SK-N-SH treated with all-trans-retinoic acid at 6 μM for 48 hours (cell line): ENCODE measurements at regions not wholly inside any gene's neighbourhood (a gene's known extent, or its start where the extent isn't known, plus 50 kb on each side); places are given as distances from the start of the nearest gene placed in this dataset.

Experiments used
- ATAC-seq: fragments of 200-7000 bp; cut with Tn5 transposase; 3 replicates; pipeline ENCODE4 v1.9.1; 2020; ENCODE audit warnings: mild to moderate bottlenecking, moderate library complexity
- ARNTL ChIP-seq: fragments of 450-650 bp; formaldehyde crosslinking; IDR thresholded peaks from 2 replicates; pipeline ENCODE4 v1.5.0; 2020; ENCODE audit warnings: low read depth, mild to moderate bottlenecking, moderate library complexity, borderline replicate concordance
- ESRRG ChIP-seq: fragments of 250-450 bp; sonication (Bioruptor Pico); IDR thresholded peaks from 2 replicates; pipeline ENCODE4 v1.6.1; 2021; ENCODE audit warnings: mild to moderate bottlenecking
- GLIS3 ChIP-seq: fragments of 250-450 bp; sonication (Bioruptor Pico); IDR thresholded peaks from 2 replicates; pipeline ENCODE4 v1.5.0; 2020; ENCODE audit warnings: mild to moderate bottlenecking, moderate library complexity
- OSR1 ChIP-seq: fragments of 250-450 bp; sonication (Bioruptor Pico); IDR thresholded peaks from 2 replicates; pipeline ENCODE4 v1.8.0; 2022; ENCODE audit warnings: moderate library complexity, mild to moderate bottlenecking, inconsistent platforms
- PPARA ChIP-seq: fragments of 250-450 bp; sonication (Bioruptor Pico); IDR thresholded peaks from 2 replicates; pipeline ENCODE4 v1.5.0; 2020; ENCODE audit warnings: mild to moderate bottlenecking, borderline replicate concordance
- RARB ChIP-seq: fragments of 250-450 bp; sonication (Bioruptor Pico); IDR thresholded peaks from 2 replicates; pipeline ENCODE4 v1.8.0; 2021; ENCODE audit warnings: mild to moderate bottlenecking, moderate library complexity
- SNAI2 ChIP-seq: fragments of 250-450 bp; sonication (Bioruptor Pico); IDR thresholded peaks from 2 replicates; pipeline ENCODE4 v1.5.0; 2020; ENCODE audit warnings: mild to moderate bottlenecking, moderate library complexity
- TCF4 ChIP-seq: fragments of 250-450 bp; sonication (Bioruptor Pico); IDR thresholded peaks from 2 replicates; pipeline ENCODE4 v1.8.0; 2021; ENCODE audit warnings: mild to moderate bottlenecking, moderate library complexity, borderline replicate concordance
- ZC3H10 ChIP-seq: fragments of 250-450 bp; sonication (Bioruptor Pico); IDR thresholded peaks from 2 replicates; pipeline ENCODE4 v1.5.1; 2021; ENCODE audit warnings: mild to moderate bottlenecking, moderate library complexity
- ZFP3 ChIP-seq: fragments of 250-450 bp; sonication (Bioruptor Pico); IDR thresholded peaks from 2 replicates; pipeline ENCODE4 v1.5.0; 2020; ENCODE audit warnings: mild to moderate bottlenecking, moderate library complexity
- ZFP30 ChIP-seq: fragments of 450-650 bp; formaldehyde crosslinking; IDR thresholded peaks from 2 replicates; pipeline ENCODE4 v1.5.0; 2022; ENCODE audit warnings: mild to moderate bottlenecking, moderate library complexity
- ZNF565 ChIP-seq: fragments of 450-650 bp; formaldehyde crosslinking; conservative IDR thresholded peaks from 2 replicates; pipeline ENCODE4 v1.5.0; 2020; ENCODE audit warnings: low read depth, mild to moderate bottlenecking, moderate library complexity
- ZNF70 ChIP-seq: fragments of 450-650 bp; formaldehyde crosslinking; IDR thresholded peaks from 2 replicates; pipeline ENCODE4 v1.5.0; 2020; ENCODE audit warnings: mild to moderate bottlenecking, moderate library complexity
- ZNF8 ChIP-seq: fragments of 450-650 bp; formaldehyde crosslinking; IDR thresholded peaks from 2 replicates; pipeline ENCODE4 v1.5.0; 2020; ENCODE audit warnings: mild to moderate bottlenecking, moderate library complexity
- TF ChIP-seq, protein P1 (sequence below): fragments of 250-450 bp; sonication (Bioruptor Pico); IDR thresholded peaks from 2 replicates; pipeline ENCODE4 v1.5.1; 2021; ENCODE audit warnings: mild to moderate bottlenecking, moderate library complexity
- TF ChIP-seq, protein P2 (sequence below): fragments of 250-450 bp; sonication (Bioruptor Pico); IDR thresholded peaks from 2 replicates; pipeline ENCODE4 v1.5.0; 2020; ENCODE audit warnings: mild to moderate bottlenecking, moderate library complexity
- TF ChIP-seq, protein P3 (sequence below): fragments of 250-450 bp; sonication (Bioruptor Pico); IDR thresholded peaks from 2 replicates; pipeline ENCODE4 v1.5.1; 2020; ENCODE audit warnings: low read depth, mild to moderate bottlenecking, moderate library complexity
- TF ChIP-seq, protein P4 (sequence below): fragments of 250-450 bp; sonication (Bioruptor Pico); IDR thresholded peaks from 2 replicates; pipeline ENCODE4 v1.8.0; 2021; ENCODE audit warnings: low read depth, mild to moderate bottlenecking, moderate library complexity, borderline replicate concordance
- TF ChIP-seq, protein P5 (sequence below): fragments of 250-450 bp; sonication (Bioruptor Pico); IDR thresholded peaks from 2 replicates; pipeline ENCODE4 v1.8.0; 2020; ENCODE audit warnings: mild to moderate bottlenecking, moderate library complexity, borderline replicate concordance

DNA sequence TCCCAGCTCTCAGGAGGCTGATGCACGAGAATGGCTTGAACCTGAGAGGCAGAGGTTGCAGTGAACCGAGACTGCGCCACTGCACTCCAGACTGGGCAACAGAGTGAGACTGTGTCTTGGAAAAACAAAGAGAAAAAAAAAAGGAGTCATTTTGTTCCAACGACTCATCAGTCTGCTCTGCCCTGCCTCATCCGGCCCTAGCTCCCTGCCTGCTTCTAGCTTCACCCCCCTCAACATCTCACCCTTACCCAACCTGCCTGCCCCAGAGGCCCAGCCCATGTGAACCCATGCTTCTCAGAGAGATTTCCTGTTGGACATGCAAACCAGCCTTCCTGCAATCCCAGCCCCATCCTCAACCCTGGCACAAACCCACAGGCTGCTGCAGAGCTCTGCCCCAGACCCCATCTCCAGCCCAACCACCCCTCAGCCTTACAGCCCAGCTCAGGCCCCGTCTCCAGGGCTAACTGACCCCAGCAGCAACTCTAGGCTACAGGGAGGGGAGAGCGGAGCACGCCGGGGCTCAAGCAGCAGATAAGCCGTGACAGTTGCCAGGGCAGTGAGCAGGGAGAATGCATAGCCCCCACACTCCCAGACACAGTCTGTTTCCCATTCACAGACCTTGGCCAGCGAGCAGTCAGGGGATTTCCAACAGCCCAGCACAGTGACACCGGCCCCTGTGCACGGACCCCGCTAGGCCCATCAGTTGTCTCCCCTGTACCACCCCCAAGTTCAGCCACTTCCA is 86.0 kb upstream of the KCTD7 start:
- ATAC-seq: peak; percentile 64
- TF ChIP-seq, protein P1, sequence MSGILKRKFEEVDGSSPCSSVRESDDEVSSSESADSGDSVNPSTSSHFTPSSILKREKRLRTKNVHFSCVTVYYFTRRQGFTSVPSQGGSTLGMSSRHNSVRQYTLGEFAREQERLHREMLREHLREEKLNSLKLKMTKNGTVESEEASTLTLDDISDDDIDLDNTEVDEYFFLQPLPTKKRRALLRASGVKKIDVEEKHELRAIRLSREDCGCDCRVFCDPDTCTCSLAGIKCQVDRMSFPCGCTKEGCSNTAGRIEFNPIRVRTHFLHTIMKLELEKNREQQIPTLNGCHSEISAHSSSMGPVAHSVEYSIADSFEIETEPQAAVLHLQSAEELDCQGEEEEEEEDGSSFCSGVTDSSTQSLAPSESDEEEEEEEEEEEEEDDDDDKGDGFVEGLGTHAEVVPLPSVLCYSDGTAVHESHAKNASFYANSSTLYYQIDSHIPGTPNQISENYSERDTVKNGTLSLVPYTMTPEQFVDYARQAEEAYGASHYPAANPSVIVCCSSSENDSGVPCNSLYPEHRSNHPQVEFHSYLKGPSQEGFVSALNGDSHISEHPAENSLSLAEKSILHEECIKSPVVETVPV (CRISPR knock-in tag): no peak
- TF ChIP-seq, protein P2, sequence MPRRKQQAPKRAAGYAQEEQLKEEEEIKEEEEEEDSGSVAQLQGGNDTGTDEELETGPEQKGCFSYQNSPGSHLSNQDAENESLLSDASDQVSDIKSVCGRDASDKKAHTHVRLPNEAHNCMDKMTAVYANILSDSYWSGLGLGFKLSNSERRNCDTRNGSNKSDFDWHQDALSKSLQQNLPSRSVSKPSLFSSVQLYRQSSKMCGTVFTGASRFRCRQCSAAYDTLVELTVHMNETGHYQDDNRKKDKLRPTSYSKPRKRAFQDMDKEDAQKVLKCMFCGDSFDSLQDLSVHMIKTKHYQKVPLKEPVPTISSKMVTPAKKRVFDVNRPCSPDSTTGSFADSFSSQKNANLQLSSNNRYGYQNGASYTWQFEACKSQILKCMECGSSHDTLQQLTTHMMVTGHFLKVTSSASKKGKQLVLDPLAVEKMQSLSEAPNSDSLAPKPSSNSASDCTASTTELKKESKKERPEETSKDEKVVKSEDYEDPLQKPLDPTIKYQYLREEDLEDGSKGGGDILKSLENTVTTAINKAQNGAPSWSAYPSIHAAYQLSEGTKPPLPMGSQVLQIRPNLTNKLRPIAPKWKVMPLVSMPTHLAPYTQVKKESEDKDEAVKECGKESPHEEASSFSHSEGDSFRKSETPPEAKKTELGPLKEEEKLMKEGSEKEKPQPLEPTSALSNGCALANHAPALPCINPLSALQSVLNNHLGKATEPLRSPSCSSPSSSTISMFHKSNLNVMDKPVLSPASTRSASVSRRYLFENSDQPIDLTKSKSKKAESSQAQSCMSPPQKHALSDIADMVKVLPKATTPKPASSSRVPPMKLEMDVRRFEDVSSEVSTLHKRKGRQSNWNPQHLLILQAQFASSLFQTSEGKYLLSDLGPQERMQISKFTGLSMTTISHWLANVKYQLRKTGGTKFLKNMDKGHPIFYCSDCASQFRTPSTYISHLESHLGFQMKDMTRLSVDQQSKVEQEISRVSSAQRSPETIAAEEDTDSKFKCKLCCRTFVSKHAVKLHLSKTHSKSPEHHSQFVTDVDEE: no peak
- TF ChIP-seq ZC3H10: no peak
- TF ChIP-seq ZNF70 (CRISPR knock-in tag): no peak
- TF ChIP-seq ZNF565 (CRISPR knock-in tag): no peak
- TF ChIP-seq ZFP3 (CRISPR knock-in tag): no peak
- TF ChIP-seq TCF4 (CRISPR knock-in tag): no peak
- no peak for TF ChIP-seq ARNTL (CRISPR knock-in tag)
- TF ChIP-seq, protein P3, sequence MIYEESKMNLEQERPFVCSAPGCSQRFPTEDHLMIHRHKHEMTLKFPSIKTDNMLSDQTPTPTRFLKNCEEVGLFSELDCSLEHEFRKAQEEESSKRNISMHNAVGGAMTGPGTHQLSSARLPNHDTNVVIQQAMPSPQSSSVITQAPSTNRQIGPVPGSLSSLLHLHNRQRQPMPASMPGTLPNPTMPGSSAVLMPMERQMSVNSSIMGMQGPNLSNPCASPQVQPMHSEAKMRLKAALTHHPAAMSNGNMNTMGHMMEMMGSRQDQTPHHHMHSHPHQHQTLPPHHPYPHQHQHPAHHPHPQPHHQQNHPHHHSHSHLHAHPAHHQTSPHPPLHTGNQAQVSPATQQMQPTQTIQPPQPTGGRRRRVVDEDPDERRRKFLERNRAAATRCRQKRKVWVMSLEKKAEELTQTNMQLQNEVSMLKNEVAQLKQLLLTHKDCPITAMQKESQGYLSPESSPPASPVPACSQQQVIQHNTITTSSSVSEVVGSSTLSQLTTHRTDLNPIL: no peak
- TF ChIP-seq ESRRG (CRISPR knock-in tag): no peak
- no peak for TF ChIP-seq ZNF8 (CRISPR knock-in tag)
- TF ChIP-seq GLIS3 (CRISPR knock-in tag): no peak
- TF ChIP-seq, protein P4, sequence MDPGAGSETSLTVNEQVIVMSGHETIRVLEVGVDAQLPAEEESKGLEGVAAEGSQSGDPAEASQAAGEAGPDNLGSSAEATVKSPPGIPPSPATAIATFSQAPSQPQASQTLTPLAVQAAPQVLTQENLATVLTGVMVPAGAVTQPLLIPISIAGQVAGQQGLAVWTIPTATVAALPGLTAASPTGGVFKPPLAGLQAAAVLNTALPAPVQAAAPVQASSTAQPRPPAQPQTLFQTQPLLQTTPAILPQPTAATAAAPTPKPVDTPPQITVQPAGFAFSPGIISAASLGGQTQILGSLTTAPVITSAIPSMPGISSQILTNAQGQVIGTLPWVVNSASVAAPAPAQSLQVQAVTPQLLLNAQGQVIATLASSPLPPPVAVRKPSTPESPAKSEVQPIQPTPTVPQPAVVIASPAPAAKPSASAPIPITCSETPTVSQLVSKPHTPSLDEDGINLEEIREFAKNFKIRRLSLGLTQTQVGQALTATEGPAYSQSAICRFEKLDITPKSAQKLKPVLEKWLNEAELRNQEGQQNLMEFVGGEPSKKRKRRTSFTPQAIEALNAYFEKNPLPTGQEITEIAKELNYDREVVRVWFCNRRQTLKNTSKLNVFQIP: no peak
- TF ChIP-seq OSR1: no peak
- TF ChIP-seq, protein P5, sequence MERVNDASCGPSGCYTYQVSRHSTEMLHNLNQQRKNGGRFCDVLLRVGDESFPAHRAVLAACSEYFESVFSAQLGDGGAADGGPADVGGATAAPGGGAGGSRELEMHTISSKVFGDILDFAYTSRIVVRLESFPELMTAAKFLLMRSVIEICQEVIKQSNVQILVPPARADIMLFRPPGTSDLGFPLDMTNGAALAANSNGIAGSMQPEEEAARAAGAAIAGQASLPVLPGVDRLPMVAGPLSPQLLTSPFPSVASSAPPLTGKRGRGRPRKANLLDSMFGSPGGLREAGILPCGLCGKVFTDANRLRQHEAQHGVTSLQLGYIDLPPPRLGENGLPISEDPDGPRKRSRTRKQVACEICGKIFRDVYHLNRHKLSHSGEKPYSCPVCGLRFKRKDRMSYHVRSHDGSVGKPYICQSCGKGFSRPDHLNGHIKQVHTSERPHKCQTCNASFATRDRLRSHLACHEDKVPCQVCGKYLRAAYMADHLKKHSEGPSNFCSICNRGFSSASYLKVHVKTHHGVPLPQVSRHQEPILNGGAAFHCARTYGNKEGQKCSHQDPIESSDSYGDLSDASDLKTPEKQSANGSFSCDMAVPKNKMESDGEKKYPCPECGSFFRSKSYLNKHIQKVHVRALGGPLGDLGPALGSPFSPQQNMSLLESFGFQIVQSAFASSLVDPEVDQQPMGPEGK (CRISPR knock-in tag): no peak
- no peak for TF ChIP-seq SNAI2 (CRISPR knock-in tag)

DNA sequence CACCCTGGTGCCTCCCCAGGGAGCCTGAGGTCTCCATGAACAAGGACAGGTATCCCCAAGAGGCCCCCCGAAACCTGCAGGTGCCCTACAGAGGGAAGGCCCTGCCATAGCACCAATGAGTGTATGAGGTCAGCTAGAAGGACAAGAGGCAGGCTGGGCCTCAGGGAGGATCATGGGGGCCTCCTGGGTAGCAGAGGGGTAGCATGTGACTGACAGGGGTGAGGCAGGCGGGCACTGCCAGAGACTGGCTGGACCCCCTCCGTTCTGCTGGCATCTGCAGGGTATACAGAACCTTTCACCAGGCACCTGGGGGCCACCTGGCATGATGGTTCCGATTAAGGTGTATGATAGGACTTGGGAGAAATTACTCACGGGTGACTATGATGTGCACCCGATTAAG is 79.2 kb upstream of the KCTD7 start:
- no peak for TF ChIP-seq SNAI2 (CRISPR knock-in tag)
- TF ChIP-seq ZNF8 (CRISPR knock-in tag): no peak
- TF ChIP-seq ESRRG (CRISPR knock-in tag): no peak
- TF ChIP-seq, protein P1 (CRISPR knock-in tag): no peak
- no peak for TF ChIP-seq ARNTL (CRISPR knock-in tag)
- no peak for TF ChIP-seq RARB (CRISPR knock-in tag)
- no peak for TF ChIP-seq ZFP30 (CRISPR knock-in tag)
- TF ChIP-seq PPARA (CRISPR knock-in tag): no peak
- TF ChIP-seq ZC3H10: no peak
- TF ChIP-seq ZFP3 (CRISPR knock-in tag): no peak
- TF ChIP-seq GLIS3 (CRISPR knock-in tag): no peak
- no peak for TF ChIP-seq TCF4 (CRISPR knock-in tag)
- TF ChIP-seq ZNF70 (CRISPR knock-in tag): no peak
- TF ChIP-seq ZNF565 (CRISPR knock-in tag): no peak
- no peak for ATAC-seq
